ENCODE measurements at regions not wholly inside any gene's neighbourhood (a gene's known extent, or its start where the extent isn't known, plus 50 kb on each side); places are given as distances from the start of the nearest gene placed in this dataset.

DNA sequence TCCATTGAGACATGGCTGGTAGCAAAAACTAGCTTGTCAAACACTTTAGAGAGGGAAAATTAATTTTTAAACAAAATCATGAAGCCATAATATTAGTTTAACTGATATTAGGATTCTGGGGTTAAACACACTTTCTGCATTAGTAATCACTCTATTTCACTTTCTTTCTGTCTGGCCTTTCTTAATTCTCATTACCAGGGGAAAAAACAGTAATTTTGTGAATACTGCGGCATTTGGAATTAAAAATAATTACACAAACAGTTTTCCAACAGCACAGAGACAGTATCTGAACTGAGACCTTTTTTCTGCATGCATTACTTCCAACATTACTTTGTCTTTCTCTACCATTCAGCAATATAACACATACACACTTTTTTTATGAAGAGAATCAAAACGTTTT, 190.6 kb downstream of the MRPL39 start:
- TF ChIP-seq TAF1 (IDR thresholded peaks at IDR 0.05; ENCODE audit: low read depth, low read length) (no peak), POLR2AphosphoS5 (IDR thresholded peaks at IDR 0.05; ENCODE audit: low read depth, low read length) (no peak), POLR2A (IDR thresholded peaks at IDR 0.05; ENCODE audit: low read depth, low read length) (no peak), SPI1 (IDR thresholded peaks at IDR 0.05; ENCODE audit: low read depth, low read length) (no peak), POU2F2 (IDR thresholded peaks at IDR 0.05; ENCODE audit: low read depth, low read length) (no peak), PAX5 (IDR thresholded peaks at IDR 0.05; ENCODE audit: insufficient read depth, low read length, severe bottlenecking) (no peak)
